GM23248 (cell line): ENCODE measurements at regions not wholly inside any gene's neighbourhood (a gene's known extent, or its start where the extent isn't known, plus 50 kb on each side); places are given as distances from the start of the nearest gene placed in this dataset.
"Not testable (repeated sequence)": the region's sequence is repeated elsewhere in the genome, so short reads cannot be mapped to it uniquely, and the experiment has no call there.

Source experiments
- EZH2 ChIP-seq: fragments of 200-600 bp; sonication (generic); IDR thresholded peaks from 2 replicates; pipeline ENCODE4 v1.6.1; 2018; ENCODE audit warnings: antibody characterized with exemption, mild to moderate bottlenecking; ENCODE audit not compliant: insufficient read depth, poor library complexity, severe bottlenecking
- EZH2phosphoT487 ChIP-seq: fragments of 200-600 bp; sonication (generic); IDR thresholded peaks from 2 replicates; pipeline ENCODE4 v1.6.1; 2018; ENCODE audit warnings: antibody characterized with exemption, moderate library complexity, mild to moderate bottlenecking, low read depth; ENCODE audit not compliant: insufficient read depth

DNA sequence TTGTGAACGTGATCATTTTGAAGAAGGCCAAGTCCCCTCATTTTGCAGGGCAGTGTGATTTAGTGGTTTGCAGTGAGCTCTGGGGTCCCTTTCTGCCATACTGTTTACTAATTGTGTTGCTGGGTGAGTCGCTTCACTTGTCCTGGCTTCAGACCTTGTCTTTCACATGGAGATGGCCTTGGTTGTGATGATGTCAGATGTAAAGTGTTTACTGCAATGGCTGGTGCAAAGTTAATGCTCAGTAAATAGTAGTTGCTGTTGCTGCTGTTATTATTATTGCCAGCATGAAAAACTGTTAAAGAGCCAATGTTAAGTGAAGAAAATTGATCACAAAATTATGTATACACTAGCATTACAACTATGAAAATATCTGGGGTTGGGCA is 53.9 kb downstream of the NPIPB11 start:
- not testable (repeated sequence) for TF ChIP-seq EZH2, EZH2phosphoT487
